ENCODE measurements at regions not wholly inside any gene's neighbourhood (a gene's known extent, or its start where the extent isn't known, plus 50 kb on each side); places are given as distances from the start of the nearest gene placed in this dataset.

DNA sequence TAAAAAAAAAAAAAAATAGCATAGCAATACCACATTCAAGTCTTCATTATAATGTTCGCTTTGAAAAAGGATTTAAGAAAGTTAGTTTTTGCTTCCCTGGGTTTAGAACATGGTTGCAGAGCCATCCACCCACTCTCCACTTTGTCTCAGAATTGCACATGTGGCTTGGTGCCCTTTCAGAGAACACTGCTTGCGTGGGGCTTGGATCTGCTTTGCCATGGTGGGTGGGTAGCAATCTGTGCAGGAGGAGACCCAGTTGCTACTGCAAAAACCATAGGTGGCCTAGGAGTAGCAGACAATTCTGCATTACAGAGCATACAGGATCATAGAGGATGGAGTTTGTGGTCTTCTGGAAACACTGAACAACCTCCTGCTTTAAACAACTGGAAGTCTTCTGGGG lies 421.4 kb upstream of the CELF2 start:
- TF ChIP-seq, protein P1, sequence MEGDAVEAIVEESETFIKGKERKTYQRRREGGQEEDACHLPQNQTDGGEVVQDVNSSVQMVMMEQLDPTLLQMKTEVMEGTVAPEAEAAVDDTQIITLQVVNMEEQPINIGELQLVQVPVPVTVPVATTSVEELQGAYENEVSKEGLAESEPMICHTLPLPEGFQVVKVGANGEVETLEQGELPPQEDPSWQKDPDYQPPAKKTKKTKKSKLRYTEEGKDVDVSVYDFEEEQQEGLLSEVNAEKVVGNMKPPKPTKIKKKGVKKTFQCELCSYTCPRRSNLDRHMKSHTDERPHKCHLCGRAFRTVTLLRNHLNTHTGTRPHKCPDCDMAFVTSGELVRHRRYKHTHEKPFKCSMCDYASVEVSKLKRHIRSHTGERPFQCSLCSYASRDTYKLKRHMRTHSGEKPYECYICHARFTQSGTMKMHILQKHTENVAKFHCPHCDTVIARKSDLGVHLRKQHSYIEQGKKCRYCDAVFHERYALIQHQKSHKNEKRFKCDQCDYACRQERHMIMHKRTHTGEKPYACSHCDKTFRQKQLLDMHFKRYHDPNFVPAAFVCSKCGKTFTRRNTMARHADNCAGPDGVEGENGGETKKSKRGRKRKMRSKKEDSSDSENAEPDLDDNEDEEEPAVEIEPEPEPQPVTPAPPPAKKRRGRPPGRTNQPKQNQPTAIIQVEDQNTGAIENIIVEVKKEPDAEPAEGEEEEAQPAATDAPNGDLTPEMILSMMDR (conservative IDR thresholded peaks at IDR 0.05; ENCODE audit: low read depth, low read length), result no peak
- TF ChIP-seq MAFK (IDR thresholded peaks at IDR 0.05; ENCODE audit: low read depth, low read length) (no peak), POLR2A (IDR thresholded peaks at IDR 0.05; ENCODE audit: low read depth, low read length) (no peak), RAD21 (IDR thresholded peaks at IDR 0.05; ENCODE audit: low read length) (no peak)

Measured in IMR-90 (cell line).